GDM1 (cell line): ENCODE measurements at regions not wholly inside any gene's neighbourhood (a gene's known extent, or its start where the extent isn't known, plus 50 kb on each side); places are given as distances from the start of the nearest gene placed in this dataset.

ENCODE experiments used
- DNase-seq: peaks from one replicate; lab custom pipeline; 2025; lab: John Stamatoyannopoulos, UW

GRCh38 chr5:136689552-136689951 is 324.2 kb upstream of the TRPC7 start:
- no peak for DNase-seq

- DNase-seq = no peak
These were observed 321.0 kb upstream of the TRPC7 start for GRCh38 chr5:136686192-136686872.

- no peak for DNase-seq
These were observed 317.6 kb upstream of the TRPC7 start for GRCh38 chr5:136682986-136683385.

- DNase-seq = no peak
These were observed 313.9 kb upstream of the TRPC7 start for GRCh38 chr5:136679233-136679632.

- DNase-seq = no peak
These were observed 311.9 kb upstream of the TRPC7 start for GRCh38 chr5:136677217-136677616.

- no peak for DNase-seq
These were observed 311.3 kb upstream of the TRPC7 start for GRCh38 chr5:136676685-136677084.

- DNase-seq = no peak
These were observed 310.4 kb upstream of the TRPC7 start for GRCh38 chr5:136675769-136676168.

GRCh38 chr5:136674178-136674577 is 308.8 kb upstream of the TRPC7 start:
- DNase-seq = no peak

- no peak for DNase-seq
These were observed 302.4 kb upstream of the TRPC7 start for GRCh38 chr5:136667789-136668188.

GRCh38 chr5:136666970-136667620 is 301.8 kb upstream of the TRPC7 start:
- DNase-seq = no peak

- no peak for DNase-seq
These were observed 300.0 kb upstream of the TRPC7 start for GRCh38 chr5:136665331-136665730.

- no peak for DNase-seq
These were observed 295.7 kb upstream of the TRPC7 start for GRCh38 chr5:136661026-136661425.

GRCh38 chr5:136656811-136657210 is 291.5 kb upstream of the TRPC7 start:
- DNase-seq = no peak

GRCh38 chr5:136655468-136655867 is 290.1 kb upstream of the TRPC7 start:
- DNase-seq = no peak

- no peak for DNase-seq
These were observed 281.6 kb upstream of the TRPC7 start for GRCh38 chr5:136646915-136647314.

GRCh38 chr5:136642976-136643375 is 277.6 kb upstream of the TRPC7 start:
- DNase-seq = no peak

GRCh38 chr5:136639616-136640015 is 274.3 kb upstream of the TRPC7 start:
- no peak for DNase-seq

- no peak for DNase-seq
These were observed 272.7 kb upstream of the TRPC7 start for GRCh38 chr5:136638084-136638483.

- DNase-seq = no peak
These were observed 270.7 kb upstream of the TRPC7 start for GRCh38 chr5:136636001-136636400.

- no peak for DNase-seq
These were observed 265.8 kb upstream of the TRPC7 start for GRCh38 chr5:136631186-136631585.

- no peak for DNase-seq
These were observed 263.9 kb upstream of the TRPC7 start for GRCh38 chr5:136629125-136629792.

- DNase-seq = no peak
These were observed 261.2 kb upstream of the TRPC7 start for GRCh38 chr5:136626531-136626930.

- no peak for DNase-seq
These were observed 257.4 kb upstream of the TRPC7 start for GRCh38 chr5:136622747-136623146.
